ENCODE measurements at regions not wholly inside any gene's neighbourhood (a gene's known extent, or its start where the extent isn't known, plus 50 kb on each side); places are given as distances from the start of the nearest gene placed in this dataset.

DNA sequence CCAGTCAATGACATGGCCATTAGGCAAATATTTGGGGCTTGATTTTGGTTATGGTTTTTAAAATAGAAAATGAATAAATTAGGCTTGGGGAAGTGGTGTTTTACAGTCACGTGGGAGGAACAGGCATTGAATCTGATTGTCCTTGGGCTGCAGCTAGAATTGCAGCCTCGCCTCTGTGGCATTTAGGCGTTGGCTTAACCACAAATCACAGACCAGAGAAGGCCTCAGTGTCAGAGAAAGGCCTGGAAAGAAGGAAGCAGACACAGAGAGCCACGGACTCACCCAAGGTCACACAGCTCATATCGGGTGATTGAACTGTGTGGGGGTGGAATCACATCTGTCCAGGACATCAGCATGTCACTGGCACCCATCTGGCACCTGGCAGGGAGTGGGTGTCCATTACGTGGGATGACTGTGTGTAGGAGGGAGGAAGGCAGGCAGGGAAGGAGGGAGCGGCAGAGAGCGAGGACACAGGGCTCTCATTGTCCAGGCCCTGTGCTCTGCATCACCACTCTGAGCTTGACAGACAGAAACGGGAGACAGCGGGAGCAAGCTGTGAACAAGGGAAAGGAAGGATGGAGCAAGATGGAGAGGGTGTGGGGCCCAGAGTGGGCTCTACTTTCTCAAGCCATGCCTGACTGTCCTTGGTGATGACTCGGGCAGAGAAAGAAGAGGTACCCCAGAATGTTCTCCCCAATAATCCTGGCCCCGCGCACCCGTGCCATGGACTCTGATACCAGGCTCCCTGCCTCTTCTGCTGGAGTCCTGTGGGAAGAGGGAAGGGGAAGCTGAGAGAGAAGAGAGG is 186.4 kb downstream of the FAM43A start:
- TF ChIP-seq POLR2AphosphoS5 (IDR thresholded peaks at IDR 0.05; ENCODE audit: low read depth, low read length) = no peak
- TF ChIP-seq, protein P1, sequence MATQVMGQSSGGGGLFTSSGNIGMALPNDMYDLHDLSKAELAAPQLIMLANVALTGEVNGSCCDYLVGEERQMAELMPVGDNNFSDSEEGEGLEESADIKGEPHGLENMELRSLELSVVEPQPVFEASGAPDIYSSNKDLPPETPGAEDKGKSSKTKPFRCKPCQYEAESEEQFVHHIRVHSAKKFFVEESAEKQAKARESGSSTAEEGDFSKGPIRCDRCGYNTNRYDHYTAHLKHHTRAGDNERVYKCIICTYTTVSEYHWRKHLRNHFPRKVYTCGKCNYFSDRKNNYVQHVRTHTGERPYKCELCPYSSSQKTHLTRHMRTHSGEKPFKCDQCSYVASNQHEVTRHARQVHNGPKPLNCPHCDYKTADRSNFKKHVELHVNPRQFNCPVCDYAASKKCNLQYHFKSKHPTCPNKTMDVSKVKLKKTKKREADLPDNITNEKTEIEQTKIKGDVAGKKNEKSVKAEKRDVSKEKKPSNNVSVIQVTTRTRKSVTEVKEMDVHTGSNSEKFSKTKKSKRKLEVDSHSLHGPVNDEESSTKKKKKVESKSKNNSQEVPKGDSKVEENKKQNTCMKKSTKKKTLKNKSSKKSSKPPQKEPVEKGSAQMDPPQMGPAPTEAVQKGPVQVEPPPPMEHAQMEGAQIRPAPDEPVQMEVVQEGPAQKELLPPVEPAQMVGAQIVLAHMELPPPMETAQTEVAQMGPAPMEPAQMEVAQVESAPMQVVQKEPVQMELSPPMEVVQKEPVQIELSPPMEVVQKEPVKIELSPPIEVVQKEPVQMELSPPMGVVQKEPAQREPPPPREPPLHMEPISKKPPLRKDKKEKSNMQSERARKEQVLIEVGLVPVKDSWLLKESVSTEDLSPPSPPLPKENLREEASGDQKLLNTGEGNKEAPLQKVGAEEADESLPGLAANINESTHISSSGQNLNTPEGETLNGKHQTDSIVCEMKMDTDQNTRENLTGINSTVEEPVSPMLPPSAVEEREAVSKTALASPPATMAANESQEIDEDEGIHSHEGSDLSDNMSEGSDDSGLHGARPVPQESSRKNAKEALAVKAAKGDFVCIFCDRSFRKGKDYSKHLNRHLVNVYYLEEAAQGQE (IDR thresholded peaks at IDR 0.05; ENCODE audit: insufficient read depth in 1 of 2, low read depth in 2 of 2, low read length in 2 of 2) = no peak
- TF ChIP-seq TAF1 (IDR thresholded peaks at IDR 0.05; ENCODE audit: borderline replicate concordance, insufficient read depth, low read length) = no peak
- no peak for TF ChIP-seq FOXP2 (optimal IDR thresholded peaks at IDR 0.05; ENCODE audit: borderline replicate concordance, extremely low read depth, extremely low read length, insufficient read depth)
- TF ChIP-seq SIN3A (IDR thresholded peaks at IDR 0.05; ENCODE audit: borderline replicate concordance, insufficient read depth, low read length) = no peak

DNA sequence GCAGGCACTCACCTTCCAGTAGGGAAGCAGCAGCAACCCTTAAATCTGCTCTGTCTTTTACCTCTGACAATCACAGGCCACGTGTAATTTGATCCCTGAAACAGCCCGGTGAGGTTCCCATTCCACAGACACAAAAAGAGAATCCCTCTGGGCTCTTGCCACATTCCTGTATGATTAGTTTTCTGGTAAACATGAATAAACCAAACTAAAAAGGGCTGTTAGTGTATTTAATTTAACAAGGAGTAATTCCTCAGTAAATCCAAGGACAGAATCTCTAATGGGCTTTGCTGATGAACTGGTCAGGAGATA is 186.9 kb downstream of the FAM43A start:
- no peak for TF ChIP-seq TAF1 (IDR thresholded peaks at IDR 0.05; ENCODE audit: borderline replicate concordance, insufficient read depth, low read length)
- no peak for TF ChIP-seq FOXP2 (optimal IDR thresholded peaks at IDR 0.05; ENCODE audit: borderline replicate concordance, extremely low read depth, extremely low read length, insufficient read depth)
- no peak for TF ChIP-seq SIN3A (IDR thresholded peaks at IDR 0.05; ENCODE audit: borderline replicate concordance, insufficient read depth, low read length)
- TF ChIP-seq, protein P1 (IDR thresholded peaks at IDR 0.05; ENCODE audit: insufficient read depth in 1 of 2, low read depth in 2 of 2, low read length in 2 of 2) = no peak
- TF ChIP-seq POLR2AphosphoS5 (IDR thresholded peaks at IDR 0.05; ENCODE audit: low read depth, low read length) = no peak

GRCh38 chr3:194874206-194874605 is 188.5 kb downstream of the FAM43A start:
- no peak for TF ChIP-seq POLR2AphosphoS5 (IDR thresholded peaks at IDR 0.05; ENCODE audit: low read depth, low read length)
- TF ChIP-seq, protein P1 (IDR thresholded peaks at IDR 0.05; ENCODE audit: insufficient read depth in 1 of 2, low read depth in 2 of 2, low read length in 2 of 2) = no peak
- no peak for TF ChIP-seq TAF1 (IDR thresholded peaks at IDR 0.05; ENCODE audit: borderline replicate concordance, insufficient read depth, low read length)
- TF ChIP-seq FOXP2 (optimal IDR thresholded peaks at IDR 0.05; ENCODE audit: borderline replicate concordance, extremely low read depth, extremely low read length, insufficient read depth) = no peak
- no peak for TF ChIP-seq SIN3A (IDR thresholded peaks at IDR 0.05; ENCODE audit: borderline replicate concordance, insufficient read depth, low read length)

- TF ChIP-seq POLR2AphosphoS5 (IDR thresholded peaks at IDR 0.05; ENCODE audit: low read depth, low read length) = no peak
- no peak for TF ChIP-seq SIN3A (IDR thresholded peaks at IDR 0.05; ENCODE audit: borderline replicate concordance, insufficient read depth, low read length)
- no peak for TF ChIP-seq FOXP2 (optimal IDR thresholded peaks at IDR 0.05; ENCODE audit: borderline replicate concordance, extremely low read depth, extremely low read length, insufficient read depth)
- TF ChIP-seq, protein P1 (IDR thresholded peaks at IDR 0.05; ENCODE audit: insufficient read depth in 1 of 2, low read depth in 2 of 2, low read length in 2 of 2) = no peak
- no peak for TF ChIP-seq TAF1 (IDR thresholded peaks at IDR 0.05; ENCODE audit: borderline replicate concordance, insufficient read depth, low read length)
Observed at GRCh38 chr3:194874783-194875182, 189.1 kb downstream of the FAM43A start.

All from PFSK-1 (cell line).